Tibial nerve (tissue), 4 donors: ENCODE measurements at regions not wholly inside any gene's neighbourhood (a gene's known extent, or its start where the extent isn't known, plus 50 kb on each side); places are given as distances from the start of the nearest gene placed in this dataset.

Experiments used
- EP300 ChIP-seq, 2 donors: sonication (generic); formaldehyde crosslinking; IDR thresholded peaks; one replicate each; pipeline ENCODE4 v1.6.1; 2017; ENCODE audit warnings: antibody characterized with exemption in 2 of 2, mild to moderate bottlenecking in 1 of 2
- POLR2A ChIP-seq, 2 donors: fragments of 450-650 bp; IDR thresholded peaks; one replicate each; pipeline ENCODE4 v1.6.1; 2017; ENCODE audit warnings: antibody characterized with exemption in 2 of 2, mild to moderate bottlenecking in 2 of 2, moderate library complexity in 2 of 2
- TF ChIP-seq, protein P1 (sequence below), 5 experiments: fragments of 200-600 bp in 3 of 5; fragments of 450-650 bp in 2 of 5; sonication (generic) in 3 of 5; IDR thresholded peaks; one replicate each; pipeline ENCODE4 v1.5.1; 2016 to 2019; ENCODE audit warnings: antibody characterized with exemption in 5 of 5, mild to moderate bottlenecking in 3 of 5, moderate library complexity in 2 of 5

DNA sequence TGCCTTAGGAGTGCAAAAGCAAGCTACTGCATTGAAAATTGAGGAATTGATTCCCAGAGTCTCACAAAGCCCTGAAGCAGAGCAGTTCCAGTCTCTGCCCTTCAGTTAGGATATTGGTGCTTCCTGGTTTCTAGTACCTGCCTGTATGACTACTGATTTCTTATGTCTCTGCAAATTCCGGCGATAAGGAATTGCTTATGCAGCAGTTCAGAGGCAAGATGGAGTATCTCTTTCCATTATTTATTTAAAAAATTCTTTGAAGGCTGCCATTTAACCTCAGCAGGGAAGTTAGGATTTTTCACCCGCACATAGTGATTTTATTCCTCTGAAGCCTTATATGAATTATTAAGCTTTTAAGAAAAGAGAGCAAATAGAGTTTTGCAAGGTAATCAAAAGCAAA lies 184.9 kb upstream of the SSTR1 start:
- TF ChIP-seq POLR2A (IDR thresholded peaks at IDR 0.05) (no peak), EP300 (IDR thresholded peaks at IDR 0.05) (no peak)
- TF ChIP-seq, protein P1, sequence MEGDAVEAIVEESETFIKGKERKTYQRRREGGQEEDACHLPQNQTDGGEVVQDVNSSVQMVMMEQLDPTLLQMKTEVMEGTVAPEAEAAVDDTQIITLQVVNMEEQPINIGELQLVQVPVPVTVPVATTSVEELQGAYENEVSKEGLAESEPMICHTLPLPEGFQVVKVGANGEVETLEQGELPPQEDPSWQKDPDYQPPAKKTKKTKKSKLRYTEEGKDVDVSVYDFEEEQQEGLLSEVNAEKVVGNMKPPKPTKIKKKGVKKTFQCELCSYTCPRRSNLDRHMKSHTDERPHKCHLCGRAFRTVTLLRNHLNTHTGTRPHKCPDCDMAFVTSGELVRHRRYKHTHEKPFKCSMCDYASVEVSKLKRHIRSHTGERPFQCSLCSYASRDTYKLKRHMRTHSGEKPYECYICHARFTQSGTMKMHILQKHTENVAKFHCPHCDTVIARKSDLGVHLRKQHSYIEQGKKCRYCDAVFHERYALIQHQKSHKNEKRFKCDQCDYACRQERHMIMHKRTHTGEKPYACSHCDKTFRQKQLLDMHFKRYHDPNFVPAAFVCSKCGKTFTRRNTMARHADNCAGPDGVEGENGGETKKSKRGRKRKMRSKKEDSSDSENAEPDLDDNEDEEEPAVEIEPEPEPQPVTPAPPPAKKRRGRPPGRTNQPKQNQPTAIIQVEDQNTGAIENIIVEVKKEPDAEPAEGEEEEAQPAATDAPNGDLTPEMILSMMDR (IDR thresholded peaks at IDR 0.05): no peak
